Right lobe of liver (tissue), 6 donors: ENCODE measurements at regions not wholly inside any gene's neighbourhood (a gene's known extent, or its start where the extent isn't known, plus 50 kb on each side); places are given as distances from the start of the nearest gene placed in this dataset.
A peak's percentile ranks its signal among the peaks of the same experiment; 100 is the strongest.

Experiments
- ATAC-seq, 4 donors: fragments of 200-7000 bp; cut with Tn5 transposase; one replicate each; pipeline ENCODE4 v1.9.1; 2020; ENCODE audit warnings: mild to moderate bottlenecking in 4 of 4, moderate library complexity in 4 of 4
- DNase-seq, 3 donors: peaks; one replicate each; pipeline ENCODE4 v3.0.0-alpha.2; 2020
- H3K27ac ChIP-seq, 3 donors: fragments of 200-600 bp; one replicate each; pipeline ENCODE4 v1.8.0; 2022
- H3K27me3 ChIP-seq, 2 donors: fragments of 200-600 bp; one replicate each; pipeline ENCODE4 v1.8.0; 2022
- H3K36me3 ChIP-seq, 4 donors: fragments of 200-600 bp; sonication (generic) in 1 of 4; one replicate each; pipeline versions ENCODE4 v1.5.1 to v1.8.0; 2017 to 2022; ENCODE audit warnings: control low read depth in 1 of 4
- H3K4me1 ChIP-seq, 4 donors: fragments of 200-600 bp; sonication (generic) in 1 of 4; one replicate each; pipeline versions ENCODE4 v1.5.1 to v1.8.0; 2017 to 2022; ENCODE audit warnings: control low read depth in 1 of 4
- H3K4me3 ChIP-seq, 3 donors: fragments of 200-600 bp; one replicate each; pipeline ENCODE4 v1.8.0; 2022
- H3K9me3 ChIP-seq, 4 donors: fragments of 200-600 bp; sonication (generic) in 1 of 4; one replicate each; pipeline versions ENCODE4 v1.5.1 to v1.8.0; 2017 to 2022; ENCODE audit warnings: control low read depth in 1 of 4
- POLR2A ChIP-seq: fragments of 450-650 bp; IDR thresholded peaks from one replicate; pipeline ENCODE4 v1.6.1; 2017; ENCODE audit warnings: antibody characterized with exemption, mild to moderate bottlenecking
- WGBS: methylation state at CpG from one replicate; pipeline ENCODE4 v1.1.6; 2018; ENCODE audit warnings: low coverage, low lambda C conversion rate; ENCODE audit not compliant: insufficient coverage; ENCODE audit errors: missing lambda C conversion rate; 5-methylcytosine and 5-hydroxymethylcytosine counted together
- intact Hi-C, 2 donors: fragments of 100-400 bp; cut with DNase I; formaldehyde crosslinking; loops; one replicate each; pipeline versions ENCODE4 v1.11.2 to v1.14.1; 2022
- TF ChIP-seq, protein P1 (sequence below), 4 donors: fragments of 200-600 bp in 3 of 4; fragments of 450-650 bp in 1 of 4; IDR thresholded peaks; one replicate each; pipeline versions ENCODE4 v1.5.1 to v1.8.0; 2016 to 2022; ENCODE audit warnings: antibody characterized with exemption in 4 of 4, mild to moderate bottlenecking in 2 of 4
- donor health status: DM: no; HTN: yes; CAD: no.
- donor health status: DM: no; HTN: no; CAD: no.
- donor health status: DM: no; HTN: no; CAD: no.
- donor health status: DM: no; HTN: yes; CAD: no.
- donor health status: DM: no; HTN: yes; CAD: no.

GRCh38 chr14:98341211-98341610 is 930.8 kb downstream of the BCL11B start:
- ATAC-seq: no peak
- no peak for TF ChIP-seq POLR2A
- TF ChIP-seq, protein P1, sequence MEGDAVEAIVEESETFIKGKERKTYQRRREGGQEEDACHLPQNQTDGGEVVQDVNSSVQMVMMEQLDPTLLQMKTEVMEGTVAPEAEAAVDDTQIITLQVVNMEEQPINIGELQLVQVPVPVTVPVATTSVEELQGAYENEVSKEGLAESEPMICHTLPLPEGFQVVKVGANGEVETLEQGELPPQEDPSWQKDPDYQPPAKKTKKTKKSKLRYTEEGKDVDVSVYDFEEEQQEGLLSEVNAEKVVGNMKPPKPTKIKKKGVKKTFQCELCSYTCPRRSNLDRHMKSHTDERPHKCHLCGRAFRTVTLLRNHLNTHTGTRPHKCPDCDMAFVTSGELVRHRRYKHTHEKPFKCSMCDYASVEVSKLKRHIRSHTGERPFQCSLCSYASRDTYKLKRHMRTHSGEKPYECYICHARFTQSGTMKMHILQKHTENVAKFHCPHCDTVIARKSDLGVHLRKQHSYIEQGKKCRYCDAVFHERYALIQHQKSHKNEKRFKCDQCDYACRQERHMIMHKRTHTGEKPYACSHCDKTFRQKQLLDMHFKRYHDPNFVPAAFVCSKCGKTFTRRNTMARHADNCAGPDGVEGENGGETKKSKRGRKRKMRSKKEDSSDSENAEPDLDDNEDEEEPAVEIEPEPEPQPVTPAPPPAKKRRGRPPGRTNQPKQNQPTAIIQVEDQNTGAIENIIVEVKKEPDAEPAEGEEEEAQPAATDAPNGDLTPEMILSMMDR (IDR thresholded peaks at IDR 0.05): no peak
- Histone ChIP-seq H3K4me1 (no peaks in the 10 kb centered on the region), H3K9me3 (no peaks in the 10 kb centered on the region), H3K4me3 (no peak overlapping the region), H3K27me3 (no peaks in the 10 kb centered on the region), H3K27ac (no peak overlapping the region), H3K36me3 (no peaks in the 10 kb centered on the region)
- no peak for DNase-seq
- intact Hi-C loops: no loop called here
- WGBS: 67% methylated on average over 3 of the region's 3 CpGs

GRCh38 chr14:98345161-98345560 is 926.8 kb downstream of the BCL11B start:
- ATAC-seq (peak in 1 of 4 donors; percentile 9), DNase-seq (no peak)
- H3K9me3 ChIP-seq: no peaks in the 10 kb centered on the region
- TF ChIP-seq, protein P1 (IDR thresholded peaks at IDR 0.05): no peak
- TF ChIP-seq POLR2A: no peak
- no peak overlapping the region for H3K4me3 ChIP-seq
- H3K27me3 ChIP-seq: no peaks in the 10 kb centered on the region
- intact Hi-C loops: no loop called here
- no peaks in the 10 kb centered on the region for H3K36me3 ChIP-seq
- H3K27ac ChIP-seq: no peak overlapping the region
- H3K4me1 ChIP-seq: no peaks in the 10 kb centered on the region
- WGBS: 29% methylated on average over 5 of the region's 5 CpGs

- no peak for TF ChIP-seq POLR2A
- TF ChIP-seq, protein P1 (IDR thresholded peaks at IDR 0.05): no peak
- Histone ChIP-seq H3K4me3 (no peak overlapping the region), H3K27ac (no peak overlapping the region), H3K36me3 (no peaks in the 10 kb centered on the region), H3K9me3 (no peaks in the 10 kb centered on the region), H3K27me3 (no peaks in the 10 kb centered on the region), H3K4me1 (no peaks in the 10 kb centered on the region)
- intact Hi-C loops: no loop called here
- WGBS: 59% methylated on average over 7 of the region's 7 CpGs
- no peak for DNase-seq
- no peak for ATAC-seq
Observed at GRCh38 chr14:98347686-98348085, 924.3 kb downstream of the BCL11B start.

- ATAC-seq (no peak), DNase-seq (no peak)
- Histone ChIP-seq H3K4me1 (no peaks in the 10 kb centered on the region), H3K27ac (no peak overlapping the region), H3K9me3 (no peaks in the 10 kb centered on the region), H3K36me3 (no peaks in the 10 kb centered on the region), H3K4me3 (no peak overlapping the region), H3K27me3 (no peaks in the 10 kb centered on the region)
- 31% methylated on average over 3 of the region's 3 CpGs for WGBS
- intact Hi-C loops: no loop called here
- TF ChIP-seq, protein P1 (IDR thresholded peaks at IDR 0.05): no peak
- TF ChIP-seq POLR2A: no peak
Observed at GRCh38 chr14:98348505-98348904, 923.5 kb downstream of the BCL11B start.

DNA sequence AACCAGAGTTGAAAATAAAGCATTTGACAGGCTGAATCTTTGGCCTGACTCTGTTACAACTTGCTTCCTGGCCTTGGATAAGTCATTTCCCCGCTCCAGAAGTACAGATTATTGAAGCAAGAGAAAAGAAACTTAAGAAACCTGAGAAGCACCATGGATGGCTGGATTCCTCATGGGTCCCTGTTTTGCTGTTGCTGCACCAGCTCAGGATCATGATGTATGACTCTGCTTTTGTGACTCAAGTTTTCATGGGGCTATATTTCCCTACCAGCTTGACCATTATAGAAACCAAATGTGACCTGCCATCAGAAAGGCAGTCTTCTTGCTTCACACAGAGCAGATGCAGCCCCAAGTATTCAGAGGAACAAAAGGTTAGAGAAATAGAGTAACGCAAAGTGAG is 921.8 kb downstream of the BCL11B start:
- WGBS: 46% methylated on average over 2 of the region's 2 CpGs
- H3K9me3 ChIP-seq: no peaks in the 10 kb centered on the region
- H3K4me3 ChIP-seq: no peak overlapping the region
- DNase-seq (no peak), ATAC-seq (no peak)
- intact Hi-C loops: no loop called here
- no peak overlapping the region for H3K27ac ChIP-seq
- H3K27me3 ChIP-seq: no peaks in the 10 kb centered on the region
- no peak for TF ChIP-seq POLR2A
- TF ChIP-seq, protein P1 (IDR thresholded peaks at IDR 0.05): no peak
- no peaks in the 10 kb centered on the region for H3K36me3 ChIP-seq
- H3K4me1 ChIP-seq: no peaks in the 10 kb centered on the region
